GM19467 (cell line): ENCODE measurements at regions not wholly inside any gene's neighbourhood (a gene's known extent, or its start where the extent isn't known, plus 50 kb on each side); places are given as distances from the start of the nearest gene placed in this dataset.
"Not testable (repeated sequence)": the region's sequence is repeated elsewhere in the genome, so short reads cannot be mapped to it uniquely, and the experiment has no call there.

Experiments used
- ATAC-seq: cut with Tn5 transposase; IDR thresholded peaks from one replicate; pipeline ENCODE4 v1.9.1; 2021; ENCODE audit warnings: mild to moderate bottlenecking, moderate library complexity; ENCODE audit not compliant: unreplicated experiment

DNA sequence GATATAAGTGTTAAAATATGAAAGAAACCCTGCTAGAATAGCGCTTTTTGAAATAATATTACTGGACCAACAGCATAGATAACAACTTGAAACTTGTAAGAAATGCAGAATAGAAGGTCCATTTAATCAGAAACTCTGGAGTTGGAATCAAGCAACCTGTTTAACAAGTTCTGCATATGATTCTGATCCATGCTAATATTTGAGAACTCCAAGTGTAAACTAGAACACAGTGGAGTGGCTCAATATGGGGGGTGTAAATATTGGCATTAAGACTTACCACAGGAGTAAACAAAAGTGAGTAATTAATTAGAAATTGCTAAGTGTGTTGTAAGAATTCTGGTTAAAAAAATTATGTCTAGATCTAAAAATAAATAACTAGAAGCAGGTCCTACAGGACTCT, 151.2 kb downstream of the SLITRK1 start:
- ATAC-seq: no peak

DNA sequence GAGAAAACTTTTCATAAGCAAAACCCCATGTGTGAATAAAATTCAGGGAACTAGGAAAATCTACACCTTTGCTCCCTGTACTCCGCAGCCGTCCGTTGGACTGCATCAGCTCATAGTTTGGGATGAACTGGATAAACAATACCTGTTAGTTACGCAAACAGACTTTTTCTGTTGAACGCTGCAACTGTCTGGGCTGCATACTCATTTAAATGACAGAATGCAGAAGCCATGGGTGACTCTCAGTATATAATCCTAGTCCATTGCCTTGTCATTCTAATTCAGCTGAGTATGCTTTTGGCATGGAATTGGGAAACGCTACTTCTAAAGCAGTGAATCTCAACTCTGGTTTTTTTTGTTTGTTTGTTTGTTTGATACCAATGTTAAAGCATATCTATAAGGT, 151.6 kb downstream of the SLITRK1 start:
- no peak for ATAC-seq

DNA sequence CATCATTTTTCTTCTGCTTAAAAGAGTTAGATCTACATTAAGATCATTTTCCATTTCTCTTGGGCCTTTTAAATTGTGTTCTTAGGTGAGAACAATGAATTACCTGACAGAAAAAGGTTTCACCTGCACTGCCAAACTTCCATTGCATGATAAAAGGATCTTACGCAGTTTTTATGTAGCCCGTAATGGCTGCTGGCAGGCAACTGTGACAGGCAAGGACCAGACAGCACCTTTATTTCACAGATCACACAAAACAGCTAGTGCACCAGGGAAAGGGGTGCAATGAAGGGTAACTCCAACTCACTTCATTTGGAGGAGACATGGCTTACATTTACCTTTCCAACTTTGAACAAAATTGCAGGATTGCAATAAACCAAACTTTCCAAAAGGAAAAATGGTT, 159.8 kb downstream of the SLITRK1 start:
- ATAC-seq: no peak

DNA sequence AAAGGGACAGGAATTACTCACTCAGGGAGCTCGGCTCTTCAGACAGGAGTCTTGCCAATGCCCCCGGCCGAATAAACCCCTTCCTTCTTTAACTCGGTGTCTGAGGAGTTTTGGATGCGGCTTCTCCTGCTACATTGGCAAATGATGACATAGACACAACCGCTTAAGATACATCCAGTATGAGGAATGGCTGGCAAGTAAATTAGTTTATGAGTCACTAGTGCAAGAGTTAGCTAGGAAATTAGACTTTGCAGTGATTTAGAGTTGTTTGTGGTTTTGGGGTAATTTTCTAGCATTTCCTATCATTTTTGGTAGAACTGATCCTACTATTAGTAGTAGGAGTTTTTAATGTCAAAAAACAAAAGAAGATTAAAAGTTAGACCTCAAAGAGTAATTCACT, 166.2 kb downstream of the SLITRK1 start:
- no peak for ATAC-seq

DNA sequence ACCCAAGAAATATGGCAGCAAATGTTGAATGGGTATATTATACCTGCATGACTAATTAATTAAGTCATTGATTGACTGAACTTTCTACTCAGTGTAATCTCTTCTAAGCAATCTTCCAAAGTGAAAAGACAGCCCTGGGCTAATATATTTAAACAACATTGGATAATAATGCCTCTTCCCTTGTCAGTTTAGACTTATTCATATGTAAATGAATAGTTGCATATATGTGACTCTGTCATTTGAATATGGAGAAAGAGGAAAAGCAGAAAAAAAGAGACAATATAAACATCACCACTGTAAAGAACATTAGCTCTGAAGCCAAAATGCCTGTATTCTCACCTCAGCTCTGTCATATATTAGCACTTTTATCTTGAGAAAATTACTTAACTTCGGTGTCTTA, 168.0 kb downstream of the SLITRK1 start:
- no peak for ATAC-seq

DNA sequence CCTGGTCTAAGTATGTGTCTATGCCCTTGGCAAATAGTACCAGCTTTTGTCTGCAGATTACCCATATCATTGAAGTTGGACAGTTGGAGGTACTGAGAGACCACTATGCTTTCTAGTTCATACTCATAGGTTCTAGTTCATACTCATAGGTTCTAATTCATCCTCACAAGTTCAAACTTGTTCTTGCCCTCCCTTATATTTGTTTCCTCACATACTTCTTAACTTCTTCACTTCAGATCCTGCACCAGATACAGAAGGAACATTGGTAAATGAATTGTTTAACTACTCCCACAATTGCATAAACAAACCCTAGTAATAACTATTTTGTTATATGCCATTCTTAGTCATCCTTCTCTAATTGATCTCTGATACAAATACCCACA, 172.2 kb downstream of the SLITRK1 start:
- ATAC-seq: no peak

DNA sequence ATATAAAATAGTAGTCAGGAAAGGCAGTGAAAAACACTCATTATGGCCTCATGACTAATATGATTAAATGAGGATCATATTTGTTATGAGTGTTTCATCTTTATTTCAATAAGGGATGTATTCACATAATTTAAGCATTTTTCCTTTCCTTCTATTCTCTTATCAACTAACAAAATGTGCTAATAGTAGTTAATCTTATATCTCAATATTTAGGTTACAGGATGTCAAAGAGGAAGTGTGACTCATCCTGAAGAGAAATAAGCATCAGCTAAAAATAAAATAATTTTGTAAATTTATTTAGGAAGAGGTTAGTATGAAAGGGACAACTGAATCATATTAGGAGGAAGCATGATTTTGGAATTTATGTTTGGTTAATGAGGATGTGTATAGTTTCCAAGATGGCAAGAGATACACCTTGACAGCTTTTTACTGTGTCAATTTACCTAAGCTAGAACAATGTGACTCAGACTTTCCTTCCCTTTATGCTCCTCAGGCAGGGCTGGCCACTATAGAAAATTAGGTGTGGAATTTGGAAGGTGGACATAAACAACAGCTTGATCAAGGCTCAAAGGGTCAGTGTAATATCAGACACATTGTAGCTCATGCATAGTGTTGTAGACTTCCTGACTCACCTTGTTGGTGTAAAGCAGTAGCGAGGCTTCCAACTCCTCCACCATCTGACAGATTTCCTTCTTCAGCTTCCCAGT, 172.7 kb downstream of the SLITRK1 start:
- no peak for ATAC-seq

DNA sequence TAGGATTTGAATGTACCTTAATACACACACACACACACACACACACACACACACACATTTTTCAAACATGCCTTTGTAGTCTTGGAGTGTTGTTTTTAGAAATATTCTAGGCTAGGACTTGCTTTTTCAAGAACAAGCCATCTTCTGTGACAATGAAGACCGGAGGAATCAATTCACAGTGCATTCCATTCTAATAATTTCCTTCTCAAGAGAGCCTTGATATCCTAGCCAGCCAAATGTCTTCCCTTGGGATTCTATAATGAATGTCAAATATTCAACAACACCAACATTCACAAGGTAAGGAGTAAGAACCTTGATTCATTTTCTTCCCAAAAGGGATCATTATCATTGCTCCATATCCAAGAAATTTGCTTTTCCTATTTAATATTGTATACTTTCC, 180.3 kb downstream of the SLITRK1 start:
- no peak for ATAC-seq

DNA sequence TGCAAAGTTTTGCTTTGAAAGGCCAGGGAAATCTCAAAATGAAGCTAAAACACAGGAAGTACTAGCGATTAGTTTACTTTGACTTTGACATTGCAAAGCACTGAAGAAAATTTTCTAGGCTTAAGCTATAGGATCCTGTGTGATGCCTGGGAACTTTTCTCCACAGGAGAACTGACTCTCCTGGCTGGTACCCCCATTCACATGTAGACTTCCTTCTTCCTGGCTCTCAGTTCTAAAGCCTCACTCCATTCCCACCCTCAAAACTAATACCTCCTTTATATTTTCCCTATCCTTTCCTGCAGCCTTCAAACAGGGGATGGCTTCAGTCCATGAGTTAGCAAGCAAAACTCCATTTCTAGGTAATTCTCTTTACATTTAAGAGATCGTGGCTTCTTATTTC, 189.5 kb downstream of the SLITRK1 start:
- no peak for ATAC-seq

DNA sequence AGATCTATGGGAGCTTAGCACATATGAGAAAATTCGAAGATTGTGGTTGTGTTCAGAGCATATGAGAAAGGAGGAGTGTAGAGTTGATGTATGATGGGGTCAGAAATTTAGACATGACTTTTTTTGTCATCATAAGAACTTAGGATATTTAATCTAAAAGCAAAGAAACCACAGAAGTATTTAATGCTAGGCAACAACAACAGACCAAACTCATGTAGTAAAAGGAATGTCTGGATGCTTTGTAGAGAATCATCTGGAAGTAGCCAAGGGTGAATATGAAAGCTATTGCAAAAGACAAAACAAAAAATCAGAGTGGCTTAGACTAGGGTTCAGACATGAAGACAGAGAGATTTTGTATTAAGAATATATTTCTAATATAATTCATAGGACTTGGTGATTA, 190.3 kb downstream of the SLITRK1 start:
- no peak for ATAC-seq

DNA sequence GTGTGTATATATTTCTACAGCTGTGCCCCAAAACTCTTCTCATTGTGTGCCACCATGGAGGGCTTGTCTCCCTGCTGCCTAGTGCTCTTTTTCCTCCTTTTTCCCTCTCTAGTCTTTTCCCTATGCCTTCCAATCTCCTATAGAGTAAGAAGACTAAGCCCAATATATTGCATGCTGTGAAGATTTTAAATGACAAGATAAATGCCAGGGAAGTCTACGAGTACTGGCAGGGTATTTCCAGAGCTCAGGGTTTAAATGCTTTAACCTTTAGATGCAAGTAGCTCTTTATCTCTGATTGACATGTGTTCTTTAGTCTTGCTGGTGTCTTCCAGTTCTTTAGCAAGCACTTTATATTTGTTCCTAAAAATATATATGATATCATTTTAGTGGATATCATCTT, 200.7 kb downstream of the SLITRK1 start:
- no peak for ATAC-seq

DNA sequence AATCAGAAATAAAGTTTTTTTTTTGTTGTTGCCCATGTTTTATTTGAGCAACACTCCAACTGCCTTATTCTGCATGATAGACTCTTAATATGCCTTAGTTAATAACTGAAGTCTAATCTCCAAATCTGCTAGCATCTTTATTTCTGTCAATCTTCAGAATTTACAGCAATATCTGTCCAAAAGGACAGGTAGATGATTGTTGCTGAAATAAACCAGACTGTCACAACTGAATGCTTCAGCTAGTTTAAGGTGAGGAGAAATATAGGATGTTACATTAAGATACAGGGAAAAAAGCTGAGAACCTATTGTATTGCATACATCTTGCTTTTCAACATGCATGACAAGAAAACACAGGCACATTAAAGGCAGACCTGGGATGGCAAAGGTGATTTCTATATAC, 204.3 kb downstream of the SLITRK1 start:
- ATAC-seq: no peak

DNA sequence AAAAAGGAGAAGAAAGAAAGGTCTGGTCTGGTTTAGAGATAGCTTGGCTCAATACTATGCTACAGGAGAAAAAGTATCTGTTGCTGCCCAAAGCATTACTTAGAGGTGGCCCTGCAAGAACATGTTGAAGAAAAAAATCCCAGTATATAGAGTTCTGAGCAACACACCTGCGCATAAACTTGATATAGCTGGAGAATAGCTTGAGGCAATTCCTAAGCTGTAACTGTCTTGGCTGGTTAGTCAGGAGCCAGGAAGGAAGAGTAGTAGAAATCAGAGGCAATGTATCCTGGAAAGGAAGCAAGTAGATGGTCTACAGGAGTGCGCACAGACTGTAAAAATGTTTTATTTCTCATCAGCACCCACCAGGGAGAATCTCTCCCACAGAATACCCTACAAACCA, 209.7 kb downstream of the SLITRK1 start:
- ATAC-seq: no peak

DNA sequence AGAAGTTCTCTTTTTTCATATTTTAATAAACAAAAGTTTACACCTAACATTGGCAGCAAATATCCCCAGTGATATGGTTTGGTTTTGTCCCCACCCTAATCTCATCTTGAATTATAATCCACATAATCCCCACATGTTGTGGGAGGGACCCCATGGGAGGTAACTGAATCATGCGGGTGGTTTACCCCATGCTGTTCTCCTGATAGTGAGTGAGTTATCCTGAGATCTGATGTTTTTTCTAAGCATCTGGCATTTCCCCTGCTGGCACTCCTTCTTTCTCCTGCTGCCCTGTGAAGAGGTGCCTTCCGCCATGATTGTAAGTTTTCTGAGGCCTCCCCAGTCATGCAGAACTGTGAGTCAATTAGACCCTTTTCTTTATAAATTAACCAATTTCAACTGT, 214.7 kb downstream of the SLITRK1 start:
- ATAC-seq: no peak

DNA sequence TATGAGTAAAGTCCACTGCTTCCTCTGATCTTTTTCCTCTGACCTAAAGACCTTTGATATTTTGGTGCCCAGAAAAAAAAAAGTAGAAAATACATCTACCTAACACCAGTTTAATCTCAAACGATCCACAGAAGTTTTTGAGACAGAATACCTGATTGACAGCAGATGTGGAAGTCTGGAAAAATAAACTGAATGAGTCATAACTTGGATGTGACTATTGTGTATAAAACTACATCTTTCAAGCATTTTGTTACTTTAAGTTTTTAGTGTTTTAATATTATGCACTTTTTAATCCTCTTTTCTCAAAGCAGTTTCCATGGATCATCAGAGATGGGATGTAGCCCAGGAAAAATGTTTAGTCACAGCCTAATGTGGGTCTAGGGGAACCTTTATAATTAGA, 216.1 kb downstream of the SLITRK1 start:
- ATAC-seq: no peak

DNA sequence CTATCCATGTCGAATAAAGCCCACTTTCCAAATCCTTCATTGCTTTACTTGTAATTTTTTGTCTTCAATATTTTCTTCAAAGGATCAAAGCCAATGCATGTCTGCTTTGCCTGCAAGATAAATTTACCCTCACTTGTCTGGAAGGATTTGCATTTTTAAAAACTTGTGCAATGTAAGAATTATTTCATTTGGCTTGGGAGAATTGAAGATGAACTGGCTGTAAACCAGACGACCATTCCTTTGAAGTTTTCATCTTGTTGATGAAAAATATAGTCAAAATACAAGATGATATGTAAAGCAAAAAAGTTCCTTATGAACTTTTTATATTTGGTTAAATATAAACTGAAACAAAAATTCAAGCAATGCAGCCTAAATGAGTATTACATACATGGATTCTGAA, 225.0 kb downstream of the SLITRK1 start:
- no peak for ATAC-seq

DNA sequence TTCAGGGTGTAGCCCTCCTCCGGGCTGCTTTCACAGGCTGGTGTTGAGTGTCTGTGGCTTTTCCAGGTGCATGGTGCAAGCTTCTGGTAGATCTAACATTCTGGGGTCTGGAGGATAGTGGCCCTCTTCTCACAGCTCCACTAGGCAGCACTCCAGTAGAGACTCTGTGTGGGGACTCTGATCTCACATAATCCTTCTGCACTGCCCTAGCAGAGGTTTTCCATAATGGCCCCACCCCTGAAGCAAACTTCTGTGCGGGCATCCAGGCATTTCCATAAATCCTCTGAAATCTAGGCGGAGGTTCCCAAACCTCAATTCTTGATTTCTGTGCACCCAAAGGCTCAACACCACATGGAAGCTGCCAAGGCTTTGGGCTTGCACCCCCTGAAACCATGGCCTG, 239.7 kb downstream of the SLITRK1 start:
- ATAC-seq: not testable (repeated sequence)

DNA sequence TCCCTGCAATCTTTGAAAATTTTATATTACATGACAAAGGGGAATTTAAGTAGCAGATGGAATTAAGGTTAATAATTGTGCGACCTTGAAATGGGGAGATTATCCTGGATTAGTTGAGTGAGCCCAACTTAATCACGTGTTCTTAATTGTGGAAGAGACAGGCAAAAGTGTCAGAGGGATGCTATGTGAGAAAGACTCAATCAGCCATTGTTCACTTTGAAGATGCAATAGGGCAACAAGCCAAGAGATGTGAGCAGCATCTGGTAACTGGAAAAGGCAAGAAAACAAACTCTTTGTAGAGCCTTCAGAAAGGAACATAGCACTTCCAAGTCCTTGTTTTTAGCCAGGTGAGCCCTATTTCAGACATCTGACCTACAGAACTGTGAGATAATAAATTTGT, 247.7 kb downstream of the SLITRK1 start:
- no peak for ATAC-seq

DNA sequence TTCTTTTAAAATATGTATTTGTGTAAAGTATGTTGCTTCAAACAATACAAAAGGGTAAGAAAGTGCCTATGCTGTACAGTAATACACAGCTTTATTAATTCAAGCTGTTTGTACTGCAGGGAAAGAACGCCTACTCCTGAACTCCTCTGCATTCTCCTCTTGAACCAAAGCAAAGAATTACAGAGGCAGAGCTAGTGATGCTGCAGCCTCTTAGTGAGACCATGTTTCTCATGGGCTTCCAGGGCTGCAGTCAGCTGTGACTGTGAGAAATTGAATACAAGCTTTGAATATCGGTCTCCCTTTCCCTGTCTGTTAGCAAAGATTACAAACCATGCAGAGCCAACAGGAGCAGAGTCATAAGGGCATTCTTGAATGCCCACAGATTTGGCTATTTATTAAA, 248.5 kb downstream of the SLITRK1 start:
- ATAC-seq: no peak

DNA sequence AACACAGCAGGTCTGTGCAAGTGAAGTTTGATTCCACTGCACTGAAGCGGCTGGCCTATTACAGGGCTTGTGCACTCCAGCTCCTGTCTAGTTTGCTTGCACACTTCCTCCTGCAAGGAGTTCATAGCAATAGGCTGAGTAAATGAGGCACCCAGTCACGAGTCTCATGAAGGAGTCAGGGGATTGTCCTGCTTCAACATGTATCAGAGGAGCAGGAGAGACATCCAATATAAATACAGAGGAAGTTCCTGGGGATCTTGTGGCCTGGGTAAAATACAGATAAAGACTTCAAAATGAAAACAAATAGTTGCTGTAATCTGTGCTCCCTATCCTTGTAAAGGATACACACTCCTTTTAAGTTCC, 259.9 kb downstream of the SLITRK1 start:
- ATAC-seq: no peak

DNA sequence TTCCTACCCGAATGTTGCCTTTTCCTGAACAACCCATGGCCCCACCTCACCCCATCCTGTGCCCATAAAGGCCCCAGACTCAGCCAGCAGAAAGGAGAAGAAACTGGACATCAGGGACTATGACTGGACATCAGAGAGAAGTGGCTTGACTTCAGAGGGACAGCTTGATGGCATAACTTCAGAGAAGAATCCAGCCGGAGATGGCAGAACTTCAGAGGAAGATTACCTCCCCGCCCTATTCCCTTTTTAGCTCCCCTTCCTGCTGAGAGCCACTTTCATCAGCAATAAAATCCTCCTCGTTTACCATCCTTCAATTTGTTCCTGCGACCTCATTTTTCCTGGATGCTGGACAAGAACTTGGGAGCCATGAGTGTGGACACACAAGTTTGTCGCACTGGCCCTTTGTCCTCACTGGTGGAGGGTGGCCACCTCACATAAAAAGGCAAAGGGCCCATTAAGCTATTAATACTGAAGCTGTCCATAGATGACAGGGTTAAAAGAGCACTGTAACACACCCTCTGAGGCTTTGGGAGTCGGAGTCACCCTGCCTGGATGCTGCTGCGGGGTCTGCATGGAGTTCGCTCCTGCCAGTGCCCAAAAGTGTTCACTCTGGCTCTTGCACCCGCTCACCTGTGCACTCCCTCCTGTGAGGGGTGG, 260.4 kb downstream of the SLITRK1 start:
- no peak for ATAC-seq

DNA sequence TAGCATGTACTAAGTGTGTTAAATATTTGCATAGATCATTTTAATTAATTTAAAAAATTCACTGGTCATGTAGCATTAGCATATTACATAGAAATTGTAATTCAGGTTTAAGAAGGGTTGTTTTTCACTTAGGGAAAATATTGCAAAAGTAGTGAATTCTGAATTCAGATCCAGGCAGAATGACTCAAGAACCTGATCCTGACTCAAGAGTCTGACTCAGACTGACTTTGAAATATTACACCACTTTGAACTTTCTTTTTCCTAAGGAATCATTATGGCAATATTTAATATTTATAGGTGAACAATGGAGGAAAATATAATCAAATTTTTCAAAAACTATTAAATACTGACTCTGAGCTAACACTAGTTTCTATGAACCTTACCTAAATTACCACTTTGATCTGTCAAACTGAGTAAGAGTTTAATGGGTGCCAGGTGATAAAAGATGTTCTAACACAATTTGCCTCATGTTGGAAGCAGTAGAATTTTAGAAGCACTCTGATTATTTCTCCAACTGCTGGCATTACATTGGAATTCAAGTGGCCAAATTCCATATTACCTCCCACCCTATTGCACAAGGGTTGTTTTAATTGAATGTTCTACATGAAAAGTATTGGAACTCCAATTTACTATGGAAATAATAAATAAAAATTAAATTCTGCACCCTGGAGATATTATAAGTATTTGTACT, 261.6 kb downstream of the SLITRK1 start:
- ATAC-seq: no peak
